HG02970 (cell line): ENCODE measurements at regions not wholly inside any gene's neighbourhood (a gene's known extent, or its start where the extent isn't known, plus 50 kb on each side); places are given as distances from the start of the nearest gene placed in this dataset.

Source experiments
- ATAC-seq: cut with Tn5 transposase; IDR thresholded peaks from one replicate; pipeline ENCODE4 v1.9.1; 2021; ENCODE audit warnings: mild to moderate bottlenecking, moderate library complexity, moderate number of reproducible peaks; ENCODE audit not compliant: unreplicated experiment, low FRiP score

GRCh38 chr18:64919971-64920570 is 771.2 kb upstream of the LINC00305 start:
- ATAC-seq = no peak

DNA sequence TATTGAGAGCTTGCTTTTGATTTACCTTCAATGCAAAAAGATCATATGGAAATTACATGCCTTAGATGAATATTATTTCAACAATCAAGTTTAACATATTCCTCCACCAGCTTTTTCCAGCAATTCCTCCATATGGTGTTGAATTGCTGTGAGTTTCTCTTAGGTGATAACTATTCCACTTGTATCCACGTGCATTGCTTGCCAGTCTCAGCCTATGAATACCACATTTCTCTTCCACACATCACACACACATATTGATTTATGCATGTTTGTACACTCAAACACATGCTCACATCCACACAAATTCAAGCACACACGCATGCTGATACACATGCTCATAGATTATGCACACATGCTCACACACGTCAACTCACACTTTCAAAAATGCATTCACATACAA is 770.0 kb upstream of the LINC00305 start:
- ATAC-seq = no peak

DNA sequence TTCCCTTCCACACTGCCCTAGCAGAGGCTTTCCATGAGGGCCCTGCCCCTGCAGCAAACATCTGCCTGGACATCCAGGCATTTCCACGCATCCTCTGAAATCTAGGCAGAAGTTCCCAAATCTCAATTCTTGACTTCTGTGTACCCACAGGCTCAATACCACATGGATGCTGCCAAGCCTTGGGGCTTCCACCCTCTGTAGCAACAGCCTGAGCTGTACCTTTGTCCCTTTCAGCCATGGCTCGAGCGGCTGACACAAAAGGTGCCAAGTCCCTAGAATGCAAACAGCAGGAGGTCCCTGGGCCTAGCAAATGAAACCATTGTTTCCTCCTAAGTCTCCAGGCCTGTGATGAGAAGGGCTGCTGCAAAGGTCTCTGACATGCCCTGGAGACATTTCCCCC is 744.5 kb upstream of the LINC00305 start:
- no peak for ATAC-seq

- no peak for ATAC-seq
Measured at GRCh38 chr18:64888956-64889355, 740.1 kb upstream of the LINC00305 start.

DNA sequence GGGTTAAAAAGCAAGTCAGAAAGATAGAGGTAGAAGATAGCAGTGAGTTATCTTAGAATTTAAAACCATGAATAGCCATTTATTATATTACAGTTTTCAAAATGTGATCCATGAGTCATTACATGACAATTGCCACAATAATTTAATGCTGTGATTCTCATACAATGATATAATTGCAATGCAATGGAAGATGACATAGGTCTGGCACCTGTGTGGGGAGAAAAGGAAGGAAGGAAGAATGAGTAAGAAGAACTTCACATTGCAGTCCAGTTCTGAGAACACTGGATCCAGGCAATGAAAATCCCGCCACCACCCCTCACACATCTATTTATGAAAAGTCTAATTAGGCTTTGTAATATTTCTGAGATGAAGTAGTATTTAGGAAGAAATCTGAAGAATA is 738.1 kb upstream of the LINC00305 start:
- no peak for ATAC-seq

DNA sequence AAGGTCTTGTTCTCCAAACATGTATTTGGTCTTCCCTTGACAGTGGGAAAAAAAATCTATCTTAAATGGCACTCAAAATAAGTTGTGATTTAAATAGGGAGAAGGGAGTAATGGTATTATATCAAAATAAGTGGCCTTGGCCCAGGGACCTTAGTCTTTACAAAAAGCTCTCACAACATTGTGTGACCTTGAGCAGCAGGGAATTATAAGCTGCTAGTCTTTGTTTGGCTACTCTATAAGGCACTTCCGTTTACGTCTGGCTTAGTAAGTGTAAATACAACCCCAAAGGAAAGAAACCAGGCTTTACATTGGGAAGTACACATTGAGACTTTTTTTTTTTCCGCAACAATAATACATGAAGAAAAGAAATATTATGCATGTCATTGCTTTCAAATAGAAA is 734.0 kb upstream of the LINC00305 start:
- ATAC-seq = no peak

GRCh38 chr18:64876833-64877232 is 727.9 kb upstream of the LINC00305 start:
- no peak for ATAC-seq

DNA sequence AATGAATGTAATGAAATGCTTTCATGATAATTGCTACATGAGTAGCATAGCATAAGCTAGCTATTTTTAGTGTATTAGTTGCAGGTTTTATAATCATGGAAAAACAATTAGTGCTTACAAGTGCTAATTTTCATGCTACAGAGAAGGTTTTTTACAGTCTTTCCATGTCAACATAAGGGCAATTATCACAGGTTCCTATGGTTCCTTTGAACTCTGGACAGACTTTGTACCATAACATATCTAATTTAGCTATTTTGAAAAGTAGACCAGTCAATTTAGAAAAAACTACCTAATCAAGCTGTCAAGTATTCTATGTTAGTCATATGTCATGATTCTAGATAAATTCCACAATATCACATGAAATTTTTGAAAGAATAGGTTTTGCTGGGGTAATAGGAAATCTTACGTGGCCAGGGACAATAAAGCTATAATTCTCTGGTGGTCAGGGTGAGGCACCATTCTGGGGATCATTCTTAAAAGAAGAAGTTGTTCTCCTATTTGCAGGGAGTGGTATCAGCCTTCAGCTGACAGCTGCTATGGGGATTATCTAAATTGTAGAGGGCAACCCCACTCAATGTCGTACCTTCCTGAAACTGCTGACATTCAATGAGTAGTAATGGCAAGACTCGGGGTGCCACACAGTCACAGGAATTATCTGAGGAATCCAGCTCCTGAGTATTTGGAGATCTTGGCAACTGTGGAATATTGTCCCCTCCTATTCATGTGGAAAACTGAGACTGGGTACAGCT is 724.0 kb upstream of the LINC00305 start:
- no peak for ATAC-seq

- no peak for ATAC-seq
Measured at GRCh38 chr18:64854112-64854511, 705.2 kb upstream of the LINC00305 start.

DNA sequence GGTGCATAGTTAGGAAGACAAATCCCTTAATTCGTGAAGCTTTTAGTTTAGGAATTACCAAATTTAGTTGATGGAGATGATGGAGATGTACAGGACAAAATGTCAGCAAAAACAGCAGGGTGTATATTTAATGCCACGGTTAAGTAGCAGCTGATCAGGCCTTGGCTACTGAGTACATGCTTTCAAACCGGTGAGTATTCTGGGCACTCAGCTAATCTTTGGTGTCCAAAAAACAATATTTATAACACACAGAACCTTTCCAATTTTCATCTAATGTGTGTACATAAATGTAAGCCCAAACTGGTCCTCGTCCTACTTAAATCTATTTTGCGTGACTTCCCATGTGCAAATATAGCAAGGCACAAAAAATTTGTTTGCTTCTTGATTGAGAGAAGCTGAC is 703.4 kb upstream of the LINC00305 start:
- ATAC-seq = no peak

- no peak for ATAC-seq
Measured at GRCh38 chr18:64851726-64852125, 702.8 kb upstream of the LINC00305 start.

GRCh38 chr18:64850791-64851190 is 701.9 kb upstream of the LINC00305 start:
- ATAC-seq = no peak

- no peak for ATAC-seq
Measured at GRCh38 chr18:64840911-64841701, 692.2 kb upstream of the LINC00305 start.

DNA sequence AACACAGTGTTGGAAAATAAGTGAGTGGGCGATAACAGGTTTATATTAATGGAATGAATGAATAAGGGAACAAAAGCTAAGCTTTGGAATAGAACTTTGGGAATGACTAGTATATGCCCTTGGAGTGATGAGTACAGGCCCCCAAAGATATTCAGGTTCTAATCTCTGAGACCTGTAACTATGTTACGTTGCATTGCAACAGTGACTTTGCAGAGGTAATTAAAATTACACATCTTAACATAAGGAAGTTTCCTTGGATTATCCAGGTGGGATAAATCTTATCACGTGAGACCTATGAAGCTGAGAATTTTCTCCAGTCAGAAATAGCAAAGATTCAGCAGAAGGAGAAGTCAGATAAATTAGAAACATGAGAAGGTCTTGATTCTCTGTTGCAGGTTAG is 661.5 kb upstream of the LINC00305 start:
- no peak for ATAC-seq

- ATAC-seq = no peak
Measured at GRCh38 chr18:64809801-64810200, 660.9 kb upstream of the LINC00305 start.

- ATAC-seq = no peak
Measured at GRCh38 chr18:64807560-64807959, 658.7 kb upstream of the LINC00305 start.

- ATAC-seq = no peak
Measured at GRCh38 chr18:64806691-64807090, 657.8 kb upstream of the LINC00305 start.

DNA sequence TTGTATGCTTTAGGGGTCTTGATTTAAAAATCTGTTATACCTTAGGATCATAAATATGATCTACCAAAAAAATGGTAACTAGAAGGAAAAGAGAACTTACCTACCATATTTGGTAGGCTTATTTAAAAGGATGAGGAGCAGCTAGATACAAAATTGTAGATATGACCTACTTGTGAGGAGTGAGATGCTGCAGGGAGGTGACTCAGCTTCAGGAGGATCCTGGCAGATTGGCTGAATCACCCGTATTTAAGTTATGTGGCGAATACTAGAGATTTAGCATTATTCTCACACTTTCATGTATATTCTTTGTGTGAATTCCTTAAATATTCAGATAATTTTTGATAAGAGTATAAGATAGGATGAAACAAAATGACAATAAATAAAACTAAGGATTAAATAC is 657.3 kb upstream of the LINC00305 start:
- no peak for ATAC-seq

DNA sequence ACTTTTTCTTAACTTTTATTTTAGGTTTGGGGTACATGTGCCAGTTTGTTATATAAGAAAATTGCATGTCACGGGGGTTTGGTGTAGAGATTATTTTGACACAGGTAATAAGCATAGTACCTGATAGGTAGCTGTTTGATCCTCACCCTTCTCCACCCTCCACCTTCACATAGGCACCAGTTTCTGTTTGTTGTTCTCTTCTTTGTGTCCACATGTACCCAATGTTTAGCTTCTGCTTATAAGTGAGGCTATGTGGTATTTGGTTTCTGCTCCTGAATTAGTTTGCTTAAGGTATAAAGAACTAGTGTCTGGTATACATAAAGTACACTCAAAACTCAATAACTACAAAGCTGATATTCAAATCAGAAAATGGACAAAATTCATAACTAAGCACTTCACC is 654.6 kb upstream of the LINC00305 start:
- no peak for ATAC-seq

DNA sequence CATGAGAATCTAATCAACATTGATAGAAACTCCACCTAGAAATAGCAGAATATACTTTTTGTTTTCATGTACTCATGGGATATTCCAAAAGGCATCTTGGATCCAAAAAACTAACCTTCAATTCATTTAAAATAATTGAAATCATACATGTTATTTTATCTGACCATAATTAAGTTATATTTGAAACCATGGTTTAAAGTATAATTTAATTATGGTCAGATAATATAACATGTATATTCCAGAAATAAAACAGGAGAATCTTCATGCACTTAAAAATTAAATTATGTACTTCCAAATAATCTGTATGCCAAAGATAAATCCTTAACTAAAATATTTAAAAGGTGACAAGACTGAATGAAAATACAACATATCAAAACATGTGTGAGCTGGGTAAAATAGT is 651.3 kb upstream of the LINC00305 start:
- no peak for ATAC-seq

GRCh38 chr18:64799376-64799775 is 650.5 kb upstream of the LINC00305 start:
- ATAC-seq = no peak

DNA sequence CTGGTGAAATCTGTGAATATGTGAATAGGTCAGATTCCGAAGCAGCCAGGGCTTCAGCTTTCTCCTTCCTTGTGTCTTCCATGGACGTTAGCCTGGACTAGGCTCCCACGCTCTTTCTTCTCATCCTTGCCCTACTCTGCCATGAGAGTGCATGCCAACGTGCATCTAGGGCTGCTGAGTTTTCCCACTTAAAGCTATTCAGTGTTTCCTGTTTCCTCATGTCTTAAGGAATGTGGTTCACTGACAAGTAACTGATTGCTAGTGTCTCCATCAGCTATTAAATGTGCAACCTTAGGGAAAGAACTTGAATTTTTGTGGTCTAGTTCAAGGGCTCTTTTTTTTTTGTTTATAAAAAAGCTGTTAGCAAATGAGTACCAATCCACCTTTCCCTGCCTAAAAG is 642.3 kb upstream of the LINC00305 start:
- no peak for ATAC-seq
